B cell (primary cell): ENCODE measurements at regions not wholly inside any gene's neighbourhood (a gene's known extent, or its start where the extent isn't known, plus 50 kb on each side); places are given as distances from the start of the nearest gene placed in this dataset.

Experiments used
- ATAC-seq: fragments of 200-7000 bp; cut with Tn5 transposase; one replicate; pipeline ENCODE4 v1.10.0; 2021; ENCODE audit warnings: low read depth, mild to moderate bottlenecking, moderate number of reproducible peaks, moderate library complexity
- CTCF ChIA-PET: fragments of 350-600 bp; sonication (Branson Sonifier 250); formaldehyde crosslinking; loops from one replicate; lab custom pipeline; 2021; ENCODE audit warnings: antibody characterized with exemption, inconsistent platforms; lab: Charles Lee
- POLR2A ChIA-PET: fragments of 350-600 bp; sonication (Branson Sonifier 250); formaldehyde crosslinking; loops from one replicate; lab custom pipeline; 2021; ENCODE audit warnings: antibody characterized with exemption; lab: Charles Lee
- DNase-seq: peaks from one replicate; pipeline ENCODE4 v3.0.0; 2013
- H2AFZ ChIP-seq: 2 replicates; pipeline ENCODE4 v1.6.1; 2012; ENCODE audit warnings: mild to moderate bottlenecking, low read depth, low read length; ENCODE audit not compliant: insufficient read depth, poor library complexity, severe bottlenecking
- H3K27ac ChIP-seq, 2 donors: 1 replicate in 1 of 2; 2 replicates in 1 of 2; pipeline ENCODE4 v1.5.1; 2012 to 2013; ENCODE audit warnings: low read length in 2 of 2, mild to moderate bottlenecking in 2 of 2, moderate library complexity in 1 of 2
- H3K27me3 ChIP-seq, 4 experiments: fragments of 200-600 bp in 1 of 4; sonication (generic) in 1 of 4; replicated peaks in 1 of 4; 1 replicate in 2 of 4; 2 replicates in 2 of 4; pipeline versions ENCODE4 v1.6.1 to v1.7.0; 2013 to 2016; ENCODE audit warnings: low read length in 3 of 4, mild to moderate bottlenecking in 2 of 4, mixed read lengths in 1 of 4, moderate library complexity in 1 of 4; ENCODE audit not compliant: insufficient read depth in 4 of 4, control insufficient read depth in 3 of 4; ENCODE audit errors: control extremely low read depth in 1 of 4
- H3K36me3 ChIP-seq, 2 experiments: replicated peaks in 1 of 2; 1 replicate in 1 of 2; 2 replicates in 1 of 2; pipeline versions ENCODE4 v1.6.1 to v1.7.1; 2013; ENCODE audit warnings: low read length in 1 of 2; ENCODE audit not compliant: insufficient read depth in 2 of 2, control insufficient read depth in 1 of 2; ENCODE audit errors: control extremely low read depth in 1 of 2, extremely low read depth in 1 of 2
- H3K4me1 ChIP-seq, 2 donors: fragments of 200-600 bp in 1 of 2; sonication (generic) in 1 of 2; 1 replicate in 1 of 2; 2 replicates in 1 of 2; pipeline versions ENCODE4 v1.5.1 to v1.6.1; 2013 to 2017; ENCODE audit warnings: low read length in 2 of 2; ENCODE audit not compliant: control insufficient read depth in 2 of 2, insufficient read depth in 2 of 2
- H3K4me2 ChIP-seq: replicated peaks from 2 replicates; pipeline ENCODE3; 2012; ENCODE audit warnings: mild to moderate bottlenecking, low read depth, low read length; ENCODE audit not compliant: poor library complexity, severe bottlenecking
- H3K4me3 ChIP-seq, 5 experiments: fragments of 200-600 bp in 1 of 5; sonication (generic) in 1 of 5; 1 replicate in 3 of 5; 2 replicates in 2 of 5; pipeline versions ENCODE4 v1.5.1 to v1.7.0; 2011 to 2016; ENCODE audit warnings: low read length in 4 of 5, mild to moderate bottlenecking in 4 of 5, low read depth in 2 of 5, control low read depth in 1 of 5, moderate library complexity in 1 of 5; ENCODE audit not compliant: insufficient read depth in 1 of 5; ENCODE audit errors: control extremely low read depth in 1 of 5, extremely low read depth in 1 of 5
- H3K79me2 ChIP-seq: fragments of 200-600 bp; sonication (generic); one replicate; pipeline ENCODE4 v1.6.0; 2016; ENCODE audit warnings: low read length; ENCODE audit not compliant: control insufficient read depth, insufficient read depth
- H3K9ac ChIP-seq: fragments of 200-600 bp; sonication (generic); 2 replicates; pipeline ENCODE4 v1.6.1; 2017; ENCODE audit warnings: mild to moderate bottlenecking, low read length, moderate library complexity
- H3K9me3 ChIP-seq, 3 donors: one replicate each; pipeline versions ENCODE4 v1.6.1 to v1.7.1; 2013; ENCODE audit warnings: low read length in 2 of 3; ENCODE audit not compliant: control insufficient read depth in 2 of 3, insufficient read depth in 1 of 3; ENCODE audit errors: control extremely low read depth in 1 of 3
- H4K20me1 ChIP-seq: 2 replicates; pipeline ENCODE4 v1.6.0; 2012; ENCODE audit warnings: mild to moderate bottlenecking, low read length; ENCODE audit not compliant: insufficient read depth, control insufficient read depth, poor library complexity, severe bottlenecking
- H3K27ac Mint-ChIP-seq: one replicate; pipeline ENCODE4 v1.8.0; 2021; ENCODE audit warnings: mixed read lengths
- H3K27me3 Mint-ChIP-seq: one replicate; pipeline ENCODE4 v1.8.0; 2021; ENCODE audit warnings: mixed read lengths
- H3K4me1 Mint-ChIP-seq: one replicate; pipeline ENCODE4 v1.8.0; 2021; ENCODE audit warnings: mixed read lengths
- H3K4me3 Mint-ChIP-seq: one replicate; pipeline ENCODE4 v1.8.0; 2021; ENCODE audit warnings: mixed read lengths
- H3K9me3 Mint-ChIP-seq: one replicate; pipeline ENCODE4 v1.8.0; 2022; ENCODE audit warnings: mixed read lengths; ENCODE audit not compliant: insufficient read depth
- CTCF ChIP-seq: fragments of 200-600 bp; IDR thresholded peaks from one replicate; pipeline ENCODE4 v1.8.0; 2022; ENCODE audit warnings: antibody characterized with exemption, mild to moderate bottlenecking
- EZH2 ChIP-seq: IDR thresholded peaks from 2 replicates; pipeline ENCODE4 v1.6.1; 2012; ENCODE audit warnings: borderline replicate concordance, low read depth, mild to moderate bottlenecking, moderate library complexity, low read length; ENCODE audit not compliant: insufficient read depth, poor library complexity, severe bottlenecking
- WGBS: methylation state at CpG from one replicate; pipeline ENCODE4 v1.1.5; 2013; ENCODE audit warnings: missing lambda C conversion rate; ENCODE audit not compliant: insufficient coverage; 5-methylcytosine and 5-hydroxymethylcytosine counted together
- intact Hi-C: fragments of 100-400 bp; cut with micrococcal nuclease; formaldehyde crosslinking; loops from one replicate; pipeline ENCODE4 v1.10.0; 2022

GRCh38 chr13:90709319-90709718 is 638.2 kb upstream of the MIR17HG start:
- no peaks in the 10 kb centered on the region for H3K36me3 ChIP-seq
- POLR2A ChIA-PET = no interaction called here
- intact Hi-C loops = no loop called here

GRCh38 chr13:90710164-90710759 is 637.2 kb upstream of the MIR17HG start:
- Histone ChIP-seq H3K36me3 (no peaks in the 10 kb centered on the region), H3K79me2 (no peaks in the 10 kb centered on the region), H3K4me1 (no peaks in the 10 kb centered on the region), H2AFZ (no peak overlapping the region), H3K4me3 (no peak overlapping the region), H4K20me1 (no peaks in the 10 kb centered on the region), H3K9me3 (no peaks in the 10 kb centered on the region), H3K4me2 (no peak overlapping the region), H3K27ac (no peak overlapping the region), H3K27me3 (no peaks in the 10 kb centered on the region), H3K9ac (no peak overlapping the region)
- no peaks in the 10 kb centered on the region for H3K9me3 Mint-ChIP-seq
- no CpG with 5 or more reads among the region's 5 CpGs for WGBS
- CTCF ChIA-PET = interaction anchor here (0.7 kb wide), 1 partner anchor 508 kb away, joined by 3 read pairs; no protein-coding TSS in a partner anchor
- H3K4me1 Mint-ChIP-seq = no peaks in the 10 kb centered on the region
- ATAC-seq (no peak), DNase-seq (no peak)
- no peaks in the 10 kb centered on the region for H3K27me3 Mint-ChIP-seq
- H3K4me3 Mint-ChIP-seq = no peak overlapping the region
- TF ChIP-seq CTCF (no peak), EZH2 (no peak)
- H3K27ac Mint-ChIP-seq = no peak overlapping the region
- POLR2A ChIA-PET = no interaction called here
- intact Hi-C loops = no loop called here

More at GRCh38 chr13:90709319-90709718, 638.2 kb upstream of the MIR17HG start:
- Histone ChIP-seq H2AFZ (no peak overlapping the region), H3K4me2 (no peak overlapping the region), H3K9me3 (no peaks in the 10 kb centered on the region), H3K4me3 (no peak overlapping the region), H3K79me2 (no peaks in the 10 kb centered on the region), H3K27ac (no peak overlapping the region), H3K27me3 (no peaks in the 10 kb centered on the region), H3K4me1 (no peaks in the 10 kb centered on the region), H4K20me1 (no peaks in the 10 kb centered on the region), H3K9ac (no peak overlapping the region)
- CTCF ChIA-PET = no interaction called here
- WGBS = no CpG with 5 or more reads among the region's 1 CpG
- Mint-ChIP-seq H3K27ac (no peak overlapping the region), H3K27me3 (no peaks in the 10 kb centered on the region), H3K4me3 (no peak overlapping the region), H3K9me3 (no peaks in the 10 kb centered on the region), H3K4me1 (no peaks in the 10 kb centered on the region)
- no peak for ATAC-seq
- DNase-seq = no peak
- TF ChIP-seq EZH2 (no peak), CTCF (no peak)
